ENCODE measurements at regions not wholly inside any gene's neighbourhood (a gene's known extent, or its start where the extent isn't known, plus 50 kb on each side); places are given as distances from the start of the nearest gene placed in this dataset.
"Not testable (repeated sequence)": the region's sequence is repeated elsewhere in the genome, so short reads cannot be mapped to it uniquely, and the experiment has no call there.

DNA sequence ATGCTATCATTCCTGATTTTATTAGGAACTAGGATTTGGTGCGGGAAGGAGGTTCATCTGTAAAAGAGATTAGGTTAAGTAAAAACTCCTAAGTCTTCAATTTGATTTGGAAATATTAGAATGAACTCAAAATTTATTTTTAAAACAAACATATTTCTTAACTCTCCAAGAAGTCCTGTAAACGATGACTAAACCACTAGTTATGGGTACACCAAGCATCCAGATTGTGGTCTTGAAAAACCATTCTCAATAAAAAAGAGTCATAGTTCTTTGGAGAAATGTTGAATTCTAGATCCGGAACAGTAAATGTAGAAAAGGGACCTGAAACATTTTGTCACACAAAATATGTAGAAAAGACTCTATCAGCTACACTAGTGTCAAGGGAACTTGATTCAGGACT lies 116.9 kb downstream of the ARHGAP11B start:
- not testable (repeated sequence) for H3K4me3 ChIP-seq (replicated peaks; ENCODE audit: low read depth, low read length)
- peak; percentile 2 for DNase-seq (ENCODE audit: low read depth)

DNA sequence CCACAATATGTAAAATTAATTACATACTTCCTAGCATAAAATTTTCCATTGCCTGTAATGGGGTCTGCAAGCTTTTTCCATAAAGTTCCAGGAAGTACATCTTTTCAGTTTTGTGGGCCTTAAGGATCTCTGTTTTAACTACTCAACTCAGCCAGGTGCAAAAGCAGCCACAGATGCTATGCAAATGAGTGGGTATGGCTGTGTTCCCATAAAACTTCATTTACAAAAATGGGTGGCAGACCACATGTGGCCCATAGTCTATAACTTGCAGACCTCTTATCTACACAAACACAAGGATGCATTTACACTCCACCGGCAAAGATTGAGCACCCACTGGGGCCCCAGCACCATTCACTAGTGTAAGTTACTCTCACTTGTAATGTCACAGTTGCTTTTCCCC lies 123.1 kb downstream of the ARHGAP11B start:
- not testable (repeated sequence) for H3K4me3 ChIP-seq (replicated peaks; ENCODE audit: low read depth, low read length); DNase-seq (ENCODE audit: low read depth)

DNA sequence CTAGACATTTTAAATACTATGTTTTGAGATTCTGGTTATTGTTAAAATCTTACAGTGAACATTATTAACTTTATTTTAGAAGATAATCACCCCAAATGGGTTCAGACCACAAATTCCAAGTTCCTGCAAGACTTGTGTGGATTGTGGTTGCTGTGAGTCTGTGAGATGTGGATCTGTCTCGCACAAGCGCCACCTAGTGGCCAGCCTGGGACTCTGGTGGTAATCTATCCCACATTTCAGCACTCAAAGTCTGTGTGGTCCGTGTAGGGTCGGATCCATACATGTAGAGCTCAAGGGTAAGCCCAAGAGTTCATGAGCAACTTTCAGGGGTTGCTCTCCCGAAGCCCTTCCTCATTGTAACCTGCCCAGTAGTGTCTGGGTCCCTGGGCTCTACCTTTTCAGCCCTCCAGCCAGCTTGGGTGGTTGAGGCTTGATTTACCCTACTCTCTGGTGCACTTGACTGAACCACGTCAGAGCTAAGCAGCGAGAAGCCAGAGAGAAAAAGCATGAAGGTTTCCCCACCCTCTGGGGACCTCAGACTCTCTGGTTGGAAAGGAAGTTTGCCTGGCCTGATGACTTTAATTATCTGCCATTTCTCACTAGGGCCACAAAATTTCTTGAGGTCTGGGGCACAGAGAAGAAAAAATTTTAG lies 129.2 kb downstream of the ARHGAP11B start:
- not testable (repeated sequence) for DNase-seq (ENCODE audit: low read depth); H3K4me3 ChIP-seq (replicated peaks; ENCODE audit: low read depth, low read length)
- TF ChIP-seq, protein P1, sequence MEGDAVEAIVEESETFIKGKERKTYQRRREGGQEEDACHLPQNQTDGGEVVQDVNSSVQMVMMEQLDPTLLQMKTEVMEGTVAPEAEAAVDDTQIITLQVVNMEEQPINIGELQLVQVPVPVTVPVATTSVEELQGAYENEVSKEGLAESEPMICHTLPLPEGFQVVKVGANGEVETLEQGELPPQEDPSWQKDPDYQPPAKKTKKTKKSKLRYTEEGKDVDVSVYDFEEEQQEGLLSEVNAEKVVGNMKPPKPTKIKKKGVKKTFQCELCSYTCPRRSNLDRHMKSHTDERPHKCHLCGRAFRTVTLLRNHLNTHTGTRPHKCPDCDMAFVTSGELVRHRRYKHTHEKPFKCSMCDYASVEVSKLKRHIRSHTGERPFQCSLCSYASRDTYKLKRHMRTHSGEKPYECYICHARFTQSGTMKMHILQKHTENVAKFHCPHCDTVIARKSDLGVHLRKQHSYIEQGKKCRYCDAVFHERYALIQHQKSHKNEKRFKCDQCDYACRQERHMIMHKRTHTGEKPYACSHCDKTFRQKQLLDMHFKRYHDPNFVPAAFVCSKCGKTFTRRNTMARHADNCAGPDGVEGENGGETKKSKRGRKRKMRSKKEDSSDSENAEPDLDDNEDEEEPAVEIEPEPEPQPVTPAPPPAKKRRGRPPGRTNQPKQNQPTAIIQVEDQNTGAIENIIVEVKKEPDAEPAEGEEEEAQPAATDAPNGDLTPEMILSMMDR (IDR thresholded peaks at IDR 0.05; ENCODE audit: low read length, missing control alignments): peak; percentile 18

DNA sequence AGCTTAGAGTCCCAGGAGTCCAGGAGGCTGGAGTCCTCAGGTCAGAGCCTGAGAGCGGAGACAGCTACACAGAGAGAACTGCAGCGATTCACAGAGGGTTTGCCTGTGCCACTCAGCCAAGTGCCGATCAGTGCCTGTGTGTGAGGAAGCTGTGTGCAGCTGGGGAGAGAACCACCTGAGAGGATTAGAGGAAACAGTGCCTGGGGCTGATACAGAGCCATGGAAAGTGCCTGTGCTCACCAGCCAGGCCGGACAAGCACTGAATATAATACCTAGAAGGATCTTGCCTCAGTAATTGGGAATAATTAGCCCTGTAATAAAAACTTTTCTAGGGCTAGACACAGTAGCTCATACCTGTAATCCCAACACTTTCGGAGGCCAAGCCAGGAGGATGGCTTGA lies 134.7 kb downstream of the ARHGAP11B start:
- DNase-seq (ENCODE audit: low read depth): not testable (repeated sequence)

DNA sequence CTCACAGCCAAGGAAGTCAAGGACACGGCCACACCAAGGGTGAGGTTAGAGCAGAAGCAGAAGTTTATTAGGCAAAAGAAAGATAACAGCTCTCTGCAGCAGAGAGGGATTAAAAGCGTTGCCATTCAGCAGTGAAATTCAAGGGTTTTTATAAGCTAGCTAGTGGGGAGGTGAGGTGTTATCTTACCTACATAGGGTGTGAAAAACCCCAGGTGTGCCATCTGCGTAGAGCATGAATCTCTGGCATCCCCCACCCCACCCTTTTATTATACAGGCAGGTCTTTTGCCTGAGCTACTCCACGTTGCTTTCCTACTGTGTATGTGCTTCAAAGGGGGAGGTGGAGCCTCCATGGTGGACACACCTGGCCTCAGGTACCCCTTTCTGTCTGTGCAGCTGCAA lies 135.4 kb downstream of the ARHGAP11B start:
- H3K4me3 ChIP-seq (replicated peaks; ENCODE audit: low read depth, low read length); DNase-seq (ENCODE audit: low read depth): not testable (repeated sequence)

More for the DNA sequence above, 134.7 kb downstream of the ARHGAP11B start:
- not testable (repeated sequence) for H3K4me3 ChIP-seq (replicated peaks; ENCODE audit: low read depth, low read length)

DNA sequence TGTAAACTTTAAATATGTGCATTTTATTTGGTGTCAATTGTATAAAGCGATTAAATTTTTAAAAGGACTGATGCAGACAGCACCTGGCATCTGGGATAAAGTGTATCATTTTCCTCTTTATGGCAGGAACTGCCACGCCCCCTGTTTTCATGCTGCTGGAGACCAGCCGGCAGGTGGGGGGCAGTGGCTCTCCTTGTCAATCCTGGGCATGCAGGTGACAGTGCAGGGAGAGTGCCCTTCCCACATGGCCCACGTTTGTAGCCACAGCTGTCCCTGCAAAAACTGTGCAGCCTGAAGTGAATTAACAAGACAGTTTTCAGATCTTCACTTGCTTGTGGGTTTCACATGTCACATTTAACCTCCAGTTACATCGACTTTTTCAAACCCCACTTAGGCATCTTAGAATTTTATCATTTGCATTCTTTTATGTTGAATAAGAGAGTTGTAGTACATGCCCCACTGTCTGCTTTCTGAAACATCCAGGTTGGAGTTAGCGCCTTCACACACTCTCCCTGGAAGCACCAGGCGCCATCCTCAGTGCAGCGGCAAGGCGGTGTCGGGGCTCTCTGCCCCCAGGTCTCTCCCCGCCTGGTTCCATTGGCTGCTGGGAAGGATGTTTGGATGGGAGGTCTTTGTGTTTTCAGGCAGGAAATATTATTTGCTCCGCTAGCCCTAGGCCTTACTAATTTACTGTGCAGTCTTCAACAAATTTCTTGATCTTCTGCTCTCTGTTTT lies 134.2 kb upstream of the FAN1 start:
- H3K4me3 ChIP-seq (replicated peaks; ENCODE audit: low read depth, low read length); DNase-seq (ENCODE audit: low read depth): not testable (repeated sequence)

DNA sequence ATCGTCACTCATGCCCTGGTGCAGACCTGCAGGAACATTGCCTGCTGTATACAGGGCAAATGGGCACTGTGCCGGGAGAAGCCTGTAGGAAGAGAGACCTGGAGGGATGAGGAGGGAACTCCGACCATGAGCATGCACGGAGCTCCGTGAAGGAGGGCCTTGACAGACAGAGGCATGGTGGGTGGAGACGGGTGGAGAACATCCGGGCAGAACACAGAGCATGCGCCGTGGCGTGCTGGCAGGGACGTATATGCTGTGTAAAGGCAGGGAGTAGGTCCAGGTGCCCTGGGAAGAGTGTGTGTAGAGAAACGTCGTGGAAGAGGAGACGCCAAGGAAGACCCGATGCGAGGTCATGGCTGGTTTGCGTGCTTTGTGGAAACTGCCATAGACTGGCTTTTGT lies 133.0 kb upstream of the FAN1 start:
- H3K4me3 ChIP-seq (replicated peaks; ENCODE audit: low read depth, low read length): no peak overlapping the region
- TF ChIP-seq, protein P1 (IDR thresholded peaks at IDR 0.05; ENCODE audit: low read length, missing control alignments): no peak
- DNase-seq (ENCODE audit: low read depth): no peak

DNA sequence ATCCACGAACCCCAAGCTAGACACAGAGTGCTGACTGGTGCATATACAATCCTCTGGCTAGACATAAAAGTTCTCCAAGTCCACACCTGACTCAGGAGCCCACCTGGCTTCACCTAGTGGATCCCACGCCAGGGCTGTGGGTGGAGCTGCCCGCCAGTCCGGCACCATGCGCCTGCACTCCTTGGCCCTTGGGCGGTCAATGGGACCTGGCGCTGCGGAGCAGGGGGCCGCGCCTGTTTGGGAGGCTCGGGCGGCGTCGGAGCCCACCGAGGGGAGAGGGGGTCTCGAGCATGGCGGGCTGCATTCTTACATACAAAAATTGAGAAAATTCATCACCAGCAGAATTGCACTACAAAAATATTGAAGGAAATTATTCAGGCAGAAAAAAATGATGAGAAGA lies 120.7 kb upstream of the FAN1 start:
- no peak overlapping the region for H3K4me3 ChIP-seq (replicated peaks; ENCODE audit: low read depth, low read length)
- TF ChIP-seq, protein P1 (IDR thresholded peaks at IDR 0.05; ENCODE audit: low read length, missing control alignments): no peak
- DNase-seq (ENCODE audit: low read depth): no peak

DNA sequence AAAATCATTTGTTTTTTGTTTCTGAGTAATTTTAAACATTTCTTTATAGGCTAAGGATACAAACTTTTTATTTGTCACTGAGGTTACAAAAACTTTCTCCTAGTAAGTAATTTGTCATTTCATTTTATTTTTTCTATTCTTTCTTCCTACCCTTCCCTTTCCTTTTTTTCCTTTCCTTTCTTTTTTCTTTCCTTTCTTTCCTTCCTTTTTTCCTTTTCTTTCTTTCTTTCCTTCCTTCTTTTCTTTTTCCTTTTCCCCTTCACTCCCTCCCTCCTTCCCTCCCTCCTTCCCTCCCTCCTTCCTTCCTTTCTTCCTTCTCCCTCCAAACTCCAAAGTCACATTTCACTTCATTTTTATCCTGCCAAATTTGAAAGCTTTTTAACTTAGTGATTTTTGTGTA lies 115.1 kb upstream of the FAN1 start:
- H3K4me3 ChIP-seq (replicated peaks; ENCODE audit: low read depth, low read length): no peak overlapping the region
- DNase-seq (ENCODE audit: low read depth): no peak
- TF ChIP-seq, protein P1 (IDR thresholded peaks at IDR 0.05; ENCODE audit: low read length, missing control alignments): no peak

Data from fibroblast of pulmonary artery (primary cell).